Neuronal stem cell (in vitro differentiated cells): ENCODE measurements at regions not wholly inside any gene's neighbourhood (a gene's known extent, or its start where the extent isn't known, plus 50 kb on each side); places are given as distances from the start of the nearest gene placed in this dataset.
"Not testable (repeated sequence)": the region's sequence is repeated elsewhere in the genome, so short reads cannot be mapped to it uniquely, and the experiment has no call there.

ENCODE experiments used
- DNase-seq: peaks from one replicate; pipeline ENCODE4 v3.0.0-alpha.2; 2013; ENCODE audit warnings: low spot score
- H2AFZ ChIP-seq: one replicate; pipeline ENCODE4 v1.6.1; 2013; ENCODE audit warnings: mild to moderate bottlenecking, low read length, inconsistent platforms
- H2AK5ac ChIP-seq: 2 replicates; pipeline ENCODE4 v1.6.1; 2013; ENCODE audit warnings: low read depth, mild to moderate bottlenecking, inconsistent platforms, low read length, moderate library complexity, mixed read lengths
- H2BK120ac ChIP-seq: 2 replicates; pipeline ENCODE4 v1.6.1; 2013; ENCODE audit warnings: low read depth, mild to moderate bottlenecking, inconsistent platforms, low read length, moderate library complexity, mixed read lengths
- H2BK12ac ChIP-seq: one replicate; pipeline ENCODE4 v1.6.1; 2013; ENCODE audit warnings: low read length, inconsistent platforms
- H2BK15ac ChIP-seq: 2 replicates; pipeline ENCODE4 v1.6.1; 2013; ENCODE audit warnings: mild to moderate bottlenecking, low read length, inconsistent platforms, mixed read lengths
- H2BK5ac ChIP-seq: one replicate; pipeline ENCODE4 v1.6.1; 2013; ENCODE audit warnings: inconsistent platforms, mild to moderate bottlenecking, low read length, moderate library complexity
- H3K14ac ChIP-seq: one replicate; pipeline ENCODE4 v1.6.1; 2013; ENCODE audit warnings: low read length, inconsistent platforms
- H3K18ac ChIP-seq: 2 replicates; pipeline ENCODE4 v1.6.1; 2013; ENCODE audit warnings: low read length, inconsistent platforms
- H3K23ac ChIP-seq: 2 replicates; pipeline ENCODE4 v1.6.1; 2013; ENCODE audit warnings: low read depth, mild to moderate bottlenecking, mixed read lengths, low read length, inconsistent platforms; ENCODE audit not compliant: poor library complexity
- H3K27ac ChIP-seq: replicated peaks from 3 replicates; pipeline ENCODE4 v1.5.1; 2013; ENCODE audit warnings: low read length, inconsistent platforms
- H3K27me3 ChIP-seq, 3 experiments: 2 replicates each; pipeline ENCODE4 v1.6.1; 2013; ENCODE audit warnings: low read length in 3 of 3, mild to moderate bottlenecking in 2 of 3, inconsistent platforms in 1 of 3, low read depth in 1 of 3, mixed read lengths in 1 of 3, moderate library complexity in 1 of 3; ENCODE audit not compliant: control insufficient read depth in 3 of 3, insufficient read depth in 3 of 3
- H3K36me3 ChIP-seq, 2 donors: replicated peaks in 1 of 2; 2 replicates each; pipeline ENCODE4 v1.6.1; 2013; ENCODE audit warnings: low read length in 2 of 2; ENCODE audit not compliant: control insufficient read depth in 2 of 2, insufficient read depth in 2 of 2
- H3K4ac ChIP-seq: 2 replicates; pipeline ENCODE4 v1.6.1; 2013; ENCODE audit warnings: inconsistent platforms, mild to moderate bottlenecking, low read length, moderate library complexity
- H3K4me1 ChIP-seq, 2 donors: 1 replicate in 1 of 2; 2 replicates in 1 of 2; pipeline ENCODE4 v1.6.1; 2013; ENCODE audit warnings: low read length in 2 of 2, low read depth in 1 of 2; ENCODE audit not compliant: control insufficient read depth in 2 of 2, insufficient read depth in 1 of 2
- H3K4me2 ChIP-seq: one replicate; pipeline ENCODE4 v1.6.1; 2013; ENCODE audit warnings: mild to moderate bottlenecking, low read length, inconsistent platforms; ENCODE audit not compliant: insufficient read depth, poor library complexity, severe bottlenecking
- H3K4me3 ChIP-seq, 2 donors: 2 replicates each; pipeline ENCODE4 v1.5.1; 2013; ENCODE audit warnings: low read length in 2 of 2, mild to moderate bottlenecking in 2 of 2, inconsistent platforms in 1 of 2, moderate library complexity in 1 of 2
- H3K79me1 ChIP-seq: one replicate; pipeline ENCODE4 v1.6.1; 2013; ENCODE audit warnings: low read depth, mild to moderate bottlenecking, inconsistent platforms, low read length, moderate library complexity
- H3K9ac ChIP-seq: one replicate; pipeline ENCODE4 v1.6.1; 2013; ENCODE audit warnings: mild to moderate bottlenecking, low read depth, low read length, inconsistent platforms; ENCODE audit not compliant: poor library complexity
- H3K9me3 ChIP-seq, 2 donors: replicated peaks in 1 of 2; 2 replicates each; pipeline versions ENCODE3 to v1.6.1; 2013; ENCODE audit warnings: low read length in 2 of 2, mild to moderate bottlenecking in 2 of 2, inconsistent platforms in 1 of 2, low read depth in 1 of 2, mixed read lengths in 1 of 2, moderate library complexity in 1 of 2; ENCODE audit not compliant: control insufficient read depth in 2 of 2, insufficient read depth in 1 of 2
- H4K8ac ChIP-seq: one replicate; pipeline ENCODE4 v1.6.1; 2013; ENCODE audit warnings: low read depth, mild to moderate bottlenecking, inconsistent platforms, low read length, moderate library complexity
- H4K91ac ChIP-seq: one replicate; pipeline ENCODE4 v1.6.1; 2013; ENCODE audit warnings: low read length, low read depth, mild to moderate bottlenecking, inconsistent platforms; ENCODE audit not compliant: poor library complexity
- whole genome bisulfite sequencing, 2 donors: extraction: QIAGEN DNeasy Blood & Tissue Kit; methylation state at CpG; one replicate each; pipeline ENCODE4 v1.1.7; 2013; ENCODE audit warnings: missing lambda C conversion rate in 2 of 2, mixed read lengths in 1 of 2; ENCODE audit not compliant: insufficient read length in 2 of 2, insufficient replicate concordance in 1 of 2; ENCODE audit errors: extremely low coverage in 2 of 2; 5-methylcytosine and 5-hydroxymethylcytosine counted together

DNA sequence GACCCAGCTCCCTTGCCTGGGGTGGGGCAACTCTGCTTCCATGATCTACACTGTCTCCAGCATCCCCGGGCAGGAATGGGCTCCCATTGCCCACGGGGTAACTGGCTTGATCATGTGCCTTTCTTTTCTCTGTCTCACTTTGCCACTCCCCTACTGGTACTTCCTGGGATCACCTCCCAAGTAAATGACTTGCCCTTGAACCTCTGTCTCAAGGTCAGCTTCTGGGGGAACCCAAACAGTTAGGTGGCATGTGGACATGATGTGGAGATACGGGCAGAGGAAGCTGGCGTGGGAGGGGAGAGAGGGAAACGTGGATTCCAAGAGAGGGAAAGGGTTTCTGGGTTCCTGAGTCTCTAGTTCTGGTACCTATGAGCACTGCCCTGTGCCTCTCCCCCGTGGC, 63.8 kb upstream of the RALY start:
- Histone ChIP-seq H3K18ac (no peak overlapping the region), H2BK120ac (no peak overlapping the region), H3K9ac (no peak overlapping the region), H3K27ac (no peak overlapping the region), H3K4ac (no peak overlapping the region), H3K9me3 (no peaks in the 10 kb centered on the region), H4K8ac (no peak overlapping the region), H3K23ac (no peak overlapping the region), H3K27me3 (no peaks in the 10 kb centered on the region), H3K79me1 (no peaks in the 10 kb centered on the region), H2BK15ac (no peak overlapping the region), H2AFZ (no peak overlapping the region), H3K4me2 (no peak overlapping the region), H2BK12ac (no peak overlapping the region), H3K4me3 (no peak overlapping the region), H3K4me1 (peaks cover 0 to 1% of the 10 kb centered on the region in 2 donors), H2AK5ac (no peak overlapping the region), H4K91ac (no peak overlapping the region), H3K14ac (no peak overlapping the region), H2BK5ac (no peak overlapping the region), H3K36me3 (no peaks in the 10 kb centered on the region)
- DNase-seq, result no peak
- no CpG with 5 or more reads among the region's 6 CpGs for WGBS, 2 donors

- Histone ChIP-seq H3K9me3 (no peaks in the 10 kb centered on the region), H3K27ac (no peak overlapping the region), H3K36me3 (no peaks in the 10 kb centered on the region), H3K18ac (no peak overlapping the region), H2BK120ac (no peak overlapping the region), H3K9ac (no peak overlapping the region), H2AK5ac (no peak overlapping the region), H2AFZ (peak overlapping the region; percentile 86), H2BK5ac (no peak overlapping the region), H3K14ac (no peak overlapping the region), H4K91ac (no peak overlapping the region), H3K79me1 (no peaks in the 10 kb centered on the region), H3K27me3 (no peaks in the 10 kb centered on the region), H3K4ac (no peak overlapping the region), H3K4me1 (peaks cover 0 to 3% of the 10 kb centered on the region in 2 donors), H3K4me3 (no peak overlapping the region), H2BK15ac (no peak overlapping the region), H3K4me2 (no peak overlapping the region), H2BK12ac (no peak overlapping the region), H4K8ac (no peak overlapping the region), H3K23ac (no peak overlapping the region)
- WGBS, 2 donors, result no CpG with 5 or more reads among the region's 5 CpGs
- DNase-seq, result peak; percentile 38
Measured at GRCh38 chr20:33933469-33933909, 60.2 kb upstream of the RALY start.

GRCh38 chr20:33936656-33937055, 57.1 kb upstream of the RALY start:
- Histone ChIP-seq H3K9me3 (no peaks in the 10 kb centered on the region), H3K27ac (no peak overlapping the region), H4K8ac (no peak overlapping the region), H2BK15ac (no peak overlapping the region), H3K4me1 (peaks cover 0 to 3% of the 10 kb centered on the region in 2 donors), H3K27me3 (no peaks in the 10 kb centered on the region), H3K18ac (no peak overlapping the region), H3K4me3 (no peak overlapping the region), H3K23ac (no peak overlapping the region), H3K36me3 (no peaks in the 10 kb centered on the region), H2AK5ac (no peak overlapping the region), H4K91ac (no peak overlapping the region), H3K14ac (no peak overlapping the region), H2BK120ac (no peak overlapping the region), H3K9ac (no peak overlapping the region), H3K79me1 (no peaks in the 10 kb centered on the region), H2BK12ac (no peak overlapping the region), H2BK5ac (no peak overlapping the region), H2AFZ (no peak overlapping the region), H3K4ac (no peak overlapping the region), H3K4me2 (no peak overlapping the region)
- WGBS, 2 donors, result no CpG with 5 or more reads among the region's 5 CpGs
- DNase-seq, result no peak

- not testable (repeated sequence) for H3K27ac ChIP-seq, H2AK5ac ChIP-seq, H3K27me3 ChIP-seq, H3K4me2 ChIP-seq, H3K9ac ChIP-seq, H3K4me1 ChIP-seq, H3K23ac ChIP-seq, H3K4ac ChIP-seq, H3K4me3 ChIP-seq, H3K36me3 ChIP-seq, H3K14ac ChIP-seq, H4K8ac ChIP-seq, H3K18ac ChIP-seq, H2BK12ac ChIP-seq, H2BK120ac ChIP-seq, H2BK15ac ChIP-seq, DNase-seq, H2BK5ac ChIP-seq, H4K91ac ChIP-seq, H2AFZ ChIP-seq, H3K79me1 ChIP-seq, H3K9me3 ChIP-seq
- WGBS, 2 donors, result no CpG with 5 or more reads among the region's 5 CpGs
Measured at GRCh38 chr20:33939031-33939430, 54.7 kb upstream of the RALY start.
